ENCODE measurements at regions not wholly inside any gene's neighbourhood (a gene's known extent, or its start where the extent isn't known, plus 50 kb on each side); places are given as distances from the start of the nearest gene placed in this dataset.
"Not testable (repeated sequence)": the region's sequence is repeated elsewhere in the genome, so short reads cannot be mapped to it uniquely, and the experiment has no call there.

- Mint-ChIP-seq H3K9me3 (no peaks in the 10 kb centered on the region), H3K36me3 (ENCODE audit: low read depth) (no peaks in the 10 kb centered on the region), H3K27ac (no peak overlapping the region), H3K27me3 (no peaks in the 10 kb centered on the region), H3K4me3 (no peak overlapping the region), H3K4me1 (ENCODE audit: low read depth) (no peaks in the 10 kb centered on the region)
- no peak for DNase-seq
These were observed 160.7 kb upstream of the MAN1A1 start for GRCh38 chr6:119510246-119510645.

GRCh38 chr6:119506631-119507174 is 157.1 kb upstream of the MAN1A1 start:
- H3K4me1 Mint-ChIP-seq (ENCODE audit: low read depth): no peaks in the 10 kb centered on the region

GRCh38 chr6:119501798-119502483 is 152.4 kb upstream of the MAN1A1 start:
- Mint-ChIP-seq H3K27ac (no peak overlapping the region), H3K4me1 (ENCODE audit: low read depth) (peaks cover 2% of the 10 kb centered on the region), H3K4me3 (no peak overlapping the region), H3K36me3 (ENCODE audit: low read depth) (no peaks in the 10 kb centered on the region), H3K27me3 (no peaks in the 10 kb centered on the region), H3K9me3 (no peaks in the 10 kb centered on the region)
- no peak for DNase-seq

More at GRCh38 chr6:119506631-119507174, 157.1 kb upstream of the MAN1A1 start:
- Mint-ChIP-seq H3K4me3 (no peak overlapping the region), H3K27me3 (no peaks in the 10 kb centered on the region), H3K36me3 (ENCODE audit: low read depth) (no peaks in the 10 kb centered on the region), H3K9me3 (no peaks in the 10 kb centered on the region), H3K27ac (no peak overlapping the region)
- no peak for DNase-seq

GRCh38 chr6:119499797-119500196 is 150.2 kb upstream of the MAN1A1 start:
- peaks cover 2% of the 10 kb centered on the region for H3K4me1 Mint-ChIP-seq (ENCODE audit: low read depth)
- no peak for DNase-seq
- H3K9me3 Mint-ChIP-seq: no peaks in the 10 kb centered on the region
- no peaks in the 10 kb centered on the region for H3K27me3 Mint-ChIP-seq
- H3K36me3 Mint-ChIP-seq (ENCODE audit: low read depth): no peaks in the 10 kb centered on the region
- H3K27ac Mint-ChIP-seq: no peak overlapping the region
- no peak overlapping the region for H3K4me3 Mint-ChIP-seq

- H3K4me3 Mint-ChIP-seq: no peak overlapping the region
- no peaks in the 10 kb centered on the region for H3K36me3 Mint-ChIP-seq (ENCODE audit: low read depth)
- H3K27ac Mint-ChIP-seq: no peak overlapping the region
- H3K4me1 Mint-ChIP-seq (ENCODE audit: low read depth): peaks cover 2% of the 10 kb centered on the region
- no peaks in the 10 kb centered on the region for H3K27me3 Mint-ChIP-seq
- no peaks in the 10 kb centered on the region for H3K9me3 Mint-ChIP-seq
- no peak for DNase-seq
These were observed 148.6 kb upstream of the MAN1A1 start for GRCh38 chr6:119497988-119498727.

- no peak for DNase-seq
- H3K27me3 Mint-ChIP-seq: no peaks in the 10 kb centered on the region
- no peaks in the 10 kb centered on the region for H3K36me3 Mint-ChIP-seq (ENCODE audit: low read depth)
- peaks cover 2% of the 10 kb centered on the region for H3K4me1 Mint-ChIP-seq (ENCODE audit: low read depth)
- H3K27ac Mint-ChIP-seq: no peak overlapping the region
- no peaks in the 10 kb centered on the region for H3K9me3 Mint-ChIP-seq
- H3K4me3 Mint-ChIP-seq: no peak overlapping the region
These were observed 145.7 kb upstream of the MAN1A1 start for GRCh38 chr6:119495230-119495683.

GRCh38 chr6:119493980-119494379 is 144.4 kb upstream of the MAN1A1 start:
- no peaks in the 10 kb centered on the region for H3K36me3 Mint-ChIP-seq (ENCODE audit: low read depth)
- H3K27ac Mint-ChIP-seq: no peak overlapping the region
- DNase-seq: no peak
- H3K4me1 Mint-ChIP-seq (ENCODE audit: low read depth): peaks cover 6% of the 10 kb centered on the region
- H3K9me3 Mint-ChIP-seq: no peaks in the 10 kb centered on the region
- no peaks in the 10 kb centered on the region for H3K27me3 Mint-ChIP-seq
- no peak overlapping the region for H3K4me3 Mint-ChIP-seq

DNA sequence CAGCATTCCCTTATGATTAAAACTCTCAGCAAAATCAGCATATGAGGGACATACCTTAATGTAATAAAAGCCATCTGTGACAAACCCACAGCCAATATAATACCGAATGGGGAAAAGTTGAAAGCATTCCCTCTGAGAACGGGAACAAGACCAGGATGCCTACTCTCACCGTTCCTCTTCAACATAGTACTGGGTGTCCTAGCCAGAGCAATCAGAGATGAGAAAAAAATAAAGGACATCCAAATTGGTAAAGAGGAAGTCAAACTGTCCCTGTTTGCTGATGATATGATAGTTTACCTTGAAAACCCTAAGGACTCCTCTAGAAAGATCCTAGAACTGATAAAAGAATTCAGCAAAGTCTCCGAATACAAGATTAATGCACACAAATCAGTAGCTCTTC is 141.6 kb upstream of the MAN1A1 start:
- H3K36me3 Mint-ChIP-seq (ENCODE audit: low read depth); DNase-seq; H3K4me3 Mint-ChIP-seq; H3K27me3 Mint-ChIP-seq; H3K27ac Mint-ChIP-seq; H3K4me1 Mint-ChIP-seq (ENCODE audit: low read depth): not testable (repeated sequence)
- H3K9me3 Mint-ChIP-seq: peaks cover 11% of the 10 kb centered on the region

DNA sequence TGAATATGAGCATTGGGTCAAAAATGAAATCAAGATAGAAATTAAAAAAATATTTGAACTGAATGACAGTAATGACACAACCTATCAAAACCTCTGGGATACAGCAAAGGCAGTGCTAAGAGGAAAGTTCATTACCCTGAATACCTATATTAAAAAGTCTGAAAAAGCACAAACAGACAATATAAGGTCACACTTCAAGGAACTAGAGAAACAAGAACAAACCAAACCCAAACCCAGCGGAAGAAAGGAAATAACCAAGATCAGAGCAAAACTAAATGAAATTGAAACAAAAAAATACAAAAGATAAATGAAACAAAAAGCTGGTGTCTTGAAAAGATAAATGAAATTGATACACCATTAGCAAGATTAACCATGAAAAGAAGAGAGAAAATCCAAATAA is 140.5 kb upstream of the MAN1A1 start:
- H3K36me3 Mint-ChIP-seq (ENCODE audit: low read depth); H3K4me3 Mint-ChIP-seq; H3K27ac Mint-ChIP-seq; H3K4me1 Mint-ChIP-seq (ENCODE audit: low read depth); H3K27me3 Mint-ChIP-seq; DNase-seq: not testable (repeated sequence)
- H3K9me3 Mint-ChIP-seq: peaks cover 11% of the 10 kb centered on the region

DNA sequence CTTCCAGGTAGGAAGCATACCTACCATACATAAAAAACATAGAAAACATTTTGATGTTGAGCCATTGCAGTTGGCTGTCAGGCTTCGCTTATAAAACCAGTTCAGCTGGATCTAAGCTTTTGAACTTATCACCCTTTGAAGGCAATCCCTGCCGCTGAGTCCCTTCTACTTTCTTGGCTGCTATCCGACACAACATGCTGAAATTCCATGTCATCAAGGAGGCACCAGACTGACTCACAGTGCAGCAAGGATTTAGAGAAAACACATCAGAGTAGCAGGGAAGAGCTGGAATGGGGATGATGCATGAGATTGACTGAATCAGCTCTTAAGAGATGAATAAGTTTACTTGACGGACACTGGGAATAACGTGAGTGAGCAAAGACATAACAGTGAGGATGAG is 135.0 kb upstream of the MAN1A1 start:
- H3K9me3 Mint-ChIP-seq: peaks cover 11% of the 10 kb centered on the region
- no peaks in the 10 kb centered on the region for H3K27me3 Mint-ChIP-seq
- H3K27ac Mint-ChIP-seq: no peak overlapping the region
- no peak overlapping the region for H3K4me3 Mint-ChIP-seq
- no peak for DNase-seq
- peaks cover 2% of the 10 kb centered on the region for H3K4me1 Mint-ChIP-seq (ENCODE audit: low read depth)
- no peaks in the 10 kb centered on the region for H3K36me3 Mint-ChIP-seq (ENCODE audit: low read depth)

- Mint-ChIP-seq H3K27ac (no peak overlapping the region), H3K4me3 (no peak overlapping the region), H3K9me3 (peaks cover 11% of the 10 kb centered on the region), H3K27me3 (no peaks in the 10 kb centered on the region), H3K4me1 (ENCODE audit: low read depth) (no peaks in the 10 kb centered on the region), H3K36me3 (ENCODE audit: low read depth) (no peaks in the 10 kb centered on the region)
- no peak for DNase-seq
These were observed 134.3 kb upstream of the MAN1A1 start for GRCh38 chr6:119483908-119484307.

GRCh38 chr6:119482850-119483285 is 133.3 kb upstream of the MAN1A1 start:
- no peaks in the 10 kb centered on the region for H3K27me3 Mint-ChIP-seq
- no peak for DNase-seq
- no peak overlapping the region for H3K4me3 Mint-ChIP-seq
- peaks cover 6% of the 10 kb centered on the region for H3K9me3 Mint-ChIP-seq
- H3K27ac Mint-ChIP-seq: no peak overlapping the region
- no peaks in the 10 kb centered on the region for H3K36me3 Mint-ChIP-seq (ENCODE audit: low read depth)
- H3K4me1 Mint-ChIP-seq (ENCODE audit: low read depth): no peaks in the 10 kb centered on the region

GRCh38 chr6:119481976-119482375 is 132.4 kb upstream of the MAN1A1 start:
- Mint-ChIP-seq H3K4me1 (ENCODE audit: low read depth) (no peaks in the 10 kb centered on the region), H3K27ac (no peak overlapping the region), H3K4me3 (no peak overlapping the region), H3K27me3 (no peaks in the 10 kb centered on the region), H3K9me3 (no peaks in the 10 kb centered on the region), H3K36me3 (ENCODE audit: low read depth) (no peaks in the 10 kb centered on the region)
- DNase-seq: no peak

GRCh38 chr6:119480961-119481497 is 131.5 kb upstream of the MAN1A1 start:
- H3K4me1 Mint-ChIP-seq (ENCODE audit: low read depth): no peaks in the 10 kb centered on the region
- H3K36me3 Mint-ChIP-seq (ENCODE audit: low read depth): no peaks in the 10 kb centered on the region
- H3K9me3 Mint-ChIP-seq: no peaks in the 10 kb centered on the region
- H3K27me3 Mint-ChIP-seq: no peaks in the 10 kb centered on the region
- DNase-seq: no peak
- no peak overlapping the region for H3K27ac Mint-ChIP-seq
- no peak overlapping the region for H3K4me3 Mint-ChIP-seq
